Activated CD8-positive, alpha-beta T cell treated with anti-CD3 and anti-CD28 coated beads for 36 hours (primary cell): ENCODE measurements at regions not wholly inside any gene's neighbourhood (a gene's known extent, or its start where the extent isn't known, plus 50 kb on each side); places are given as distances from the start of the nearest gene placed in this dataset.

ENCODE experiments used
- ATAC-seq: fragments of 200-7000 bp; cut with Tn5 transposase; one replicate; pipeline ENCODE4 v1.10.0; 2021; ENCODE audit warnings: mild to moderate bottlenecking, moderate library complexity
- CTCF ChIA-PET: fragments of 350-600 bp; sonication (Branson Sonifier 250); formaldehyde crosslinking; loops from one replicate; lab custom pipeline; 2021; ENCODE audit warnings: antibody characterized with exemption; lab: Charles Lee
- POLR2A ChIA-PET: fragments of 350-600 bp; sonication (Branson Sonifier 250); formaldehyde crosslinking; loops from one replicate; lab custom pipeline; 2021; ENCODE audit warnings: antibody characterized with exemption; lab: Charles Lee
- DNase-seq: peaks from one replicate; pipeline ENCODE4 v3.0.0-alpha.2; 2020
- H3K27ac Mint-ChIP-seq: one replicate; pipeline ENCODE4 v1.8.0; 2021; ENCODE audit warnings: mild to moderate bottlenecking, mixed read lengths
- H3K27me3 Mint-ChIP-seq: one replicate; pipeline ENCODE4 v1.8.0; 2021; ENCODE audit warnings: mixed read lengths
- H3K36me3 Mint-ChIP-seq: one replicate; pipeline ENCODE4 v1.8.0; 2021; ENCODE audit warnings: low read depth, mixed read lengths
- H3K4me1 Mint-ChIP-seq: one replicate; pipeline ENCODE4 v1.8.0; 2021; ENCODE audit warnings: low read depth, mixed read lengths
- H3K4me3 Mint-ChIP-seq: one replicate; pipeline ENCODE4 v1.8.0; 2021; ENCODE audit warnings: mild to moderate bottlenecking, moderate library complexity, mixed read lengths
- H3K9me3 Mint-ChIP-seq: one replicate; pipeline ENCODE4 v1.8.0; 2021; ENCODE audit warnings: mixed read lengths
- CTCF ChIP-seq: fragments of 200-600 bp; IDR thresholded peaks from one replicate; pipeline ENCODE4 v1.8.0; 2022; ENCODE audit warnings: antibody characterized with exemption, mild to moderate bottlenecking
- intact Hi-C: fragments of 100-400 bp; cut with micrococcal nuclease; formaldehyde crosslinking; loops from one replicate; pipeline ENCODE4 v1.10.0; 2022

DNA sequence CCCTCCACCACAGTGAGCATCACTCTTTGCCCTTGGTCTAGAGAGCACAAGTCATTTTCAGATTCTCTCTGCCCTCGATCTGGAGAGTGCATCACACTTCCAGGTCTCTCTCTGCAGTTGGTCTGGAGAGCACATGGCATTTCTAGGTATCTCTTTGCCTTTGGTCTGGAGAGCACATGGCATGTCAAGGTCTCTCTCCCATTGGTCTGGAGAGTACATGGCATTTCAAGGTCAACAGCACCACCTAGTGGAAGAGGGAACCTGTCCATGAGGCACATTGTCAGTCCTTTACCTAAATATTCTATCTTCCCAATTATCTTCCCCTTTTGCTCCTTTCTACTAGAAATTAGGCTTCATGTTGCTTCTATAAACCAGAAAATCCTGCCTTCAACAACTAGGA, 1139.4 kb downstream of the XPNPEP1 start:
- TF ChIP-seq CTCF: peak; percentile 38
- Mint-ChIP-seq H3K9me3 (peaks cover 10% of the 10 kb centered on the region), H3K4me1 (no peaks in the 10 kb centered on the region), H3K27ac (no peak overlapping the region), H3K4me3 (no peak overlapping the region), H3K36me3 (no peaks in the 10 kb centered on the region), H3K27me3 (no peaks in the 10 kb centered on the region)
- intact Hi-C loops: no loop called here
- POLR2A ChIA-PET: no interaction called here
- CTCF ChIA-PET: no interaction called here
- DNase-seq (peak; percentile 48), ATAC-seq (no peak)

DNA sequence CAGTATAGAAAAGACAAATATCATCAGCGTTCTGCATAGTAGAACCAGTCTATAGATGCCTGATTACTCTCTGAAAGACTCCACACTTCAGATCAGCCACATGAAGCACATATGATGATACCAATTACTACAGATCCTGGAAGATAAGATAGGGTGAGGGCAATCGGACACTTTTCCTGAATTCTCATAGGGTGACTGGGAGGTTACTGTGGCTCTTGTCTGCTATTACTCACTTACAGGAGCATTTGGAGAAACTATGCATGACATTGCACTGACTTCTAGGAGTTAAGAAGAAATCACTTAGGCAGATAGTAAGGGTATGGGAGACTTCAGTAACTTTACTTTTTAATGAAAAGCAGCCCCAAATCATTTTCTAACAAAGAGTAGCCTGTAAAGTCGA, 1140.9 kb downstream of the XPNPEP1 start:
- H3K27me3 Mint-ChIP-seq: no peaks in the 10 kb centered on the region
- no peak for ATAC-seq
- intact Hi-C loops: no loop called here

GRCh38 chr10:108779501-108779900, 1143.8 kb downstream of the XPNPEP1 start:
- DNase-seq (no peak), ATAC-seq (no peak)
- Mint-ChIP-seq H3K36me3 (no peaks in the 10 kb centered on the region), H3K27me3 (no peaks in the 10 kb centered on the region), H3K9me3 (peaks cover 6% of the 10 kb centered on the region), H3K27ac (no peak overlapping the region), H3K4me3 (no peak overlapping the region), H3K4me1 (no peaks in the 10 kb centered on the region)
- POLR2A ChIA-PET: no interaction called here
- intact Hi-C loops: no loop called here
- CTCF ChIA-PET: no interaction called here
- TF ChIP-seq CTCF: no peak

More for the DNA sequence above, 1140.9 kb downstream of the XPNPEP1 start:
- POLR2A ChIA-PET: no interaction called here
- Mint-ChIP-seq H3K4me1 (no peaks in the 10 kb centered on the region), H3K4me3 (no peak overlapping the region), H3K36me3 (no peaks in the 10 kb centered on the region), H3K9me3 (peaks cover 10% of the 10 kb centered on the region), H3K27ac (no peak overlapping the region)
- CTCF ChIA-PET: no interaction called here
- no peak for TF ChIP-seq CTCF
- DNase-seq: no peak

- Mint-ChIP-seq H3K36me3 (no peaks in the 10 kb centered on the region), H3K4me1 (no peaks in the 10 kb centered on the region), H3K27me3 (no peaks in the 10 kb centered on the region), H3K4me3 (no peak overlapping the region), H3K9me3 (no peaks in the 10 kb centered on the region), H3K27ac (no peak overlapping the region)
- intact Hi-C loops: no loop called here
- POLR2A ChIA-PET: no interaction called here
- no peak for DNase-seq
- no peak for TF ChIP-seq CTCF
- ATAC-seq: no peak
- CTCF ChIA-PET: no interaction called here
Observed at GRCh38 chr10:108775911-108776475, 1147.3 kb downstream of the XPNPEP1 start.

GRCh38 chr10:108771106-108771505, 1152.2 kb downstream of the XPNPEP1 start:
- ATAC-seq (no peak), DNase-seq (no peak)
- Mint-ChIP-seq H3K27me3 (no peaks in the 10 kb centered on the region), H3K9me3 (no peaks in the 10 kb centered on the region), H3K27ac (no peak overlapping the region), H3K4me3 (no peak overlapping the region), H3K4me1 (no peaks in the 10 kb centered on the region), H3K36me3 (no peaks in the 10 kb centered on the region)
- ChIA-PET CTCF (interaction anchor here (0.5 kb wide), 1 partner anchor 23 kb away, joined by 3 read pairs; no protein-coding TSS in a partner anchor), POLR2A (no interaction called here)
- TF ChIP-seq CTCF: no peak
- intact Hi-C loops: no loop called here
